ENCODE measurements at regions not wholly inside any gene's neighbourhood (a gene's known extent, or its start where the extent isn't known, plus 50 kb on each side); places are given as distances from the start of the nearest gene placed in this dataset.

DNA sequence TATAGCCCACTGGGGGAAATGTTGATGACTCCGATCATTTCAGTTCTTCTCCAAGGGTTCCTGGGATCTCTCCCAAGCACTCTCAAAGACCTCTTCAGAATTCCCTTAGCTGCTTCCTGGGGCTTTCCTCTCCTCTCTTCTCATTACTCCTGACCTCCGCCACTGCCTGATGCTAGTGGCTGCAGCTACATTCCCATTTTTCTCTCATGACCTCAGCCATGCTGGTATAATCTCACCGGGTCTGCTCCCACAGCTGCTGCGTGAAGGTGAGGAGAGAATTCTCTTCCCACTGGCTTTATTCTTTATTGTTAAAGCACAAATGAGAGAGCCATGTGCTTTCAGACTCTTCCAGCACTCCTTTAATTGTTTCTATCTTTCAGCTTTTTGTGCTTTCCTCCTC lies 312.0 kb upstream of the ETAA1 start:
- TF ChIP-seq GATA2 (IDR thresholded peaks at IDR 0.05; ENCODE audit: low read depth, low read length) (no peak), GATA3 (IDR thresholded peaks at IDR 0.05; ENCODE audit: low read depth, low read length) (no peak)

All from SH-SY5Y (cell line).